ENCODE measurements at regions not wholly inside any gene's neighbourhood (a gene's known extent, or its start where the extent isn't known, plus 50 kb on each side); places are given as distances from the start of the nearest gene placed in this dataset.

GRCh38 chr1:214902636-214903320 lies 179.8 kb upstream of the KCNK2 start:
- Histone ChIP-seq H2BK120ac (ENCODE audit: low read depth, low read length) (peak overlapping the region; percentile 91), H3K27me3 (ENCODE audit: control insufficient read depth, insufficient read depth, low read length) (no peaks in the 10 kb centered on the region), H3K14ac (replicated peaks; ENCODE audit: low read depth, low read length) (0 out of 2 replicates have a peak overlapping the region, but pooled peaks have one; percentile 38), H2AK5ac (ENCODE audit: low read depth, low read length) (no peak overlapping the region), H2BK5ac (ENCODE audit: low read depth, low read length, poor library complexity, severe bottlenecking) (peak overlapping the region; percentile 78), H3K4me1 (ENCODE audit: control insufficient read depth, insufficient read depth, low read length) (peaks cover 7% of the 10 kb centered on the region; the same call in 1 of the 2 replicates), H2AFZ (replicated peaks; ENCODE audit: low read length, poor library complexity) (no peak overlapping the region), H4K5ac (ENCODE audit: low read depth, low read length) (peak overlapping the region; percentile 89; the same call in 1 of the 2 replicates), H2AK9ac (replicated peaks; ENCODE audit: low read depth, low read length, poor library complexity) (no peak overlapping the region), H3K23ac (ENCODE audit: low read depth, low read length) (no peak overlapping the region; the same call in 1 of the 2 replicates), H3K4ac (ENCODE audit: low read depth, low read length) (peak overlapping the region; percentile 82; the same call in 1 of the 2 replicates), H3K4me3 (ENCODE audit: insufficient read depth, low read depth, low read length) (no peak overlapping the region), H3K18ac (ENCODE audit: low read depth, low read length) (peak overlapping the region; percentile 90; the same call in 1 of the 2 replicates), H4K20me1 (ENCODE audit: insufficient read depth, low read length) (no peaks in the 10 kb centered on the region), H3K79me1 (ENCODE audit: low read depth in 1 of 2, low read length in 2 of 2) (no peaks in the 10 kb centered on the region), H4K91ac (ENCODE audit: insufficient read depth, low read depth, low read length) (no peak overlapping the region), H3K9me3 (ENCODE audit: control insufficient read depth, insufficient read depth, low read length) (no peaks in the 10 kb centered on the region), H3K9ac (ENCODE audit: low read depth, low read length) (no peak overlapping the region), H3K4me2 (ENCODE audit: low read depth, low read length) (peak overlapping the region; percentile 88; the same call in 1 of the 2 replicates), H2BK20ac (ENCODE audit: low read depth, low read length) (peak overlapping the region; percentile 66; the same call in 1 of the 2 replicates), H4K8ac (ENCODE audit: low read depth in 2 of 2, low read length in 2 of 2) (peak overlapping the region; percentile 41 to 69; a peak in 3 of 4 replicates), H3K36me3 (ENCODE audit: control insufficient read depth, insufficient read depth, low read length) (no peaks in the 10 kb centered on the region), H3K27ac (ENCODE audit: insufficient read depth, low read length) (no peak overlapping the region), H3K56ac (ENCODE audit: extremely low read depth, insufficient read depth, low read length) (0 out of 2 replicates have a peak overlapping the region, but pooled peaks have one; percentile 18), H2BK15ac (ENCODE audit: low read depth, low read length) (0 out of 3 replicates have a peak overlapping the region, but pooled peaks have one; percentile 46), H3K9me1 (ENCODE audit: insufficient read depth, low read length) (no peaks in the 10 kb centered on the region)
- dilution Hi-C loops (cut with HindIII; ENCODE audit: low sequenced_read_pairs, unreplicated experiment) = no loop called here
- in situ Hi-C loops (cut with MboI; ENCODE audit: low sequenced_read_pairs) = no loop called here
- POLR2A ChIA-PET (ENCODE audit: unreplicated experiment) = no interaction called here
- CTCF ChIA-PET = no interaction called here
- DNase-seq = peak; percentile 82
- TF ChIP-seq CEBPB (IDR thresholded peaks at IDR 0.05; ENCODE audit: low read depth, low read length) (peak; percentile 58; the same call in 1 of the 2 replicates), RFX5 (IDR thresholded peaks at IDR 0.05; ENCODE audit: low read depth, low read length) (no peak)
- peak; percentile 56; the same call in 1 of the 2 replicates for ATAC-seq (ENCODE audit: low read depth)
- WGBS, 2 experiments (ENCODE audit: extremely low coverage in 2 of 2, insufficient read length in 1 of 2) = no CpG with 5 or more reads among the region's 2 CpGs
- BruUV-seq (replicated peaks) = no TSS peak
- intact Hi-C loops (cut with micrococcal nuclease) = loop anchor here (5.0 kb wide), 1 partner anchor 110 kb away; no protein-coding TSS in a partner anchor

Measured in IMR-90 (cell line).